GM18858 (cell line): ENCODE measurements at regions not wholly inside any gene's neighbourhood (a gene's known extent, or its start where the extent isn't known, plus 50 kb on each side); places are given as distances from the start of the nearest gene placed in this dataset.

Experiments
- ATAC-seq: cut with Tn5 transposase; IDR thresholded peaks from one replicate; pipeline ENCODE4 v1.9.1; 2021; ENCODE audit not compliant: unreplicated experiment

- no peak for ATAC-seq
Measured at GRCh38 chr18:22613788-22614187, 196.1 kb upstream of the CTAGE1 start.

GRCh38 chr18:22623513-22623912 lies 205.8 kb upstream of the CTAGE1 start:
- ATAC-seq: no peak

GRCh38 chr18:22624176-22624575 lies 206.5 kb upstream of the CTAGE1 start:
- no peak for ATAC-seq

GRCh38 chr18:22625406-22625805 lies 207.7 kb upstream of the CTAGE1 start:
- ATAC-seq: no peak

- no peak for ATAC-seq
Measured at GRCh38 chr18:22626771-22627170, 209.1 kb upstream of the CTAGE1 start.

- no peak for ATAC-seq
Measured at GRCh38 chr18:22627506-22627905, 209.8 kb upstream of the CTAGE1 start.

- no peak for ATAC-seq
Measured at GRCh38 chr18:22628795-22629510, 211.2 kb upstream of the CTAGE1 start.

GRCh38 chr18:22630980-22631379 lies 213.3 kb upstream of the CTAGE1 start:
- no peak for ATAC-seq

GRCh38 chr18:22632191-22632590 lies 214.5 kb upstream of the CTAGE1 start:
- ATAC-seq: no peak

- ATAC-seq: no peak
Measured at GRCh38 chr18:22634464-22634863, 216.7 kb upstream of the CTAGE1 start.

GRCh38 chr18:22637787-22638186 lies 220.1 kb upstream of the CTAGE1 start:
- ATAC-seq: no peak

- no peak for ATAC-seq
Measured at GRCh38 chr18:22639026-22639463, 221.3 kb upstream of the CTAGE1 start.

GRCh38 chr18:22639561-22639960 lies 221.8 kb upstream of the CTAGE1 start:
- ATAC-seq: no peak

- ATAC-seq: no peak
Measured at GRCh38 chr18:22640281-22640842, 222.6 kb upstream of the CTAGE1 start.

- no peak for ATAC-seq
Measured at GRCh38 chr18:22641958-22642357, 224.2 kb upstream of the CTAGE1 start.

GRCh38 chr18:22643731-22644130 lies 226.0 kb upstream of the CTAGE1 start:
- no peak for ATAC-seq

GRCh38 chr18:22650247-22650646 lies 232.5 kb upstream of the CTAGE1 start:
- ATAC-seq: no peak

GRCh38 chr18:22657619-22658018 lies 239.9 kb upstream of the CTAGE1 start:
- no peak for ATAC-seq

- no peak for ATAC-seq
Measured at GRCh38 chr18:22658318-22658717, 240.6 kb upstream of the CTAGE1 start.

GRCh38 chr18:22663378-22663777 lies 245.7 kb upstream of the CTAGE1 start:
- ATAC-seq: no peak

GRCh38 chr18:22666411-22666940 lies 248.8 kb upstream of the CTAGE1 start:
- no peak for ATAC-seq

- no peak for ATAC-seq
Measured at GRCh38 chr18:22667156-22667555, 249.4 kb upstream of the CTAGE1 start.
